ENCODE measurements at regions not wholly inside any gene's neighbourhood (a gene's known extent, or its start where the extent isn't known, plus 50 kb on each side); places are given as distances from the start of the nearest gene placed in this dataset.

- no peak for TF ChIP-seq CTCF (conservative IDR thresholded peaks at IDR 0.05; ENCODE audit: low read depth, low read length)
- no peak for TF ChIP-seq EZH2phosphoT487 (IDR thresholded peaks at IDR 0.05; ENCODE audit: borderline replicate concordance, low read length)
- TF ChIP-seq EZH2 (IDR thresholded peaks at IDR 0.05; ENCODE audit: low read length, unreplicated experiment), result no peak
These were observed 468.2 kb downstream of the EPHA4 start for GRCh38 chr2:221103930-221104329.
